Frontal cortex (tissue), 3 donors: ENCODE measurements at regions not wholly inside any gene's neighbourhood (a gene's known extent, or its start where the extent isn't known, plus 50 kb on each side); places are given as distances from the start of the nearest gene placed in this dataset.
"Not testable (repeated sequence)": the region's sequence is repeated elsewhere in the genome, so short reads cannot be mapped to it uniquely, and the experiment has no call there.

Source experiments
- DNase-seq, 2 donors: peaks; one replicate each; pipeline ENCODE4 v3.0.0; 2012; ENCODE audit warnings: low spot score in 2 of 2
- FAIRE-seq: peaks from 2 replicates; lab custom pipeline; 2012; peaks lifted over from hg19 to GRCh38; lab: Jason Lieb, UNC
- donor health status: control.
- donor health status: control.
- donor health status: control.

DNA sequence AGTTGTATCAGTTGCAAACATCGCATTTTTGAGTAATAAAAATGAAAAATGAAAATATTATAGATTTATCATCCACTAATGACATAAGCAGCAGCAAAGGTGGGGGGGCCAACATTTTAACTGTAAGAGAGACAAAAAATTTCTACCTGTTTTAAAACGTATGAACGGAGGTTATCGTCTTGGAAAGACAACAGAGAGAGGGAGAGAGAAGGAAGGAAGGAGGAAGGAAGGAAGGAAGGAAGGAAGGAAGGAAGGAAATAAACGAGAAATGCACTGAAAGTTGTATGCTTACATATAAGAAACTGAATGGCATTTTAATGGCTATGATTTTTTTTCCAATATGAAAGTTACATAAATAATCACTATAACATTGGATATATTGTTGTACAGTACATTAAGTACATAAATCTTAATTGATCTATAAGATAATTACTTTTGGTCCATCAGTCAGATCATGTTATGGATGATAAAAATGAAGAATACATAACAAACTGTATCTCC, 862.8 kb upstream of the SLITRK1 start:
- FAIRE-seq = no peak
- DNase-seq = no peak

DNA sequence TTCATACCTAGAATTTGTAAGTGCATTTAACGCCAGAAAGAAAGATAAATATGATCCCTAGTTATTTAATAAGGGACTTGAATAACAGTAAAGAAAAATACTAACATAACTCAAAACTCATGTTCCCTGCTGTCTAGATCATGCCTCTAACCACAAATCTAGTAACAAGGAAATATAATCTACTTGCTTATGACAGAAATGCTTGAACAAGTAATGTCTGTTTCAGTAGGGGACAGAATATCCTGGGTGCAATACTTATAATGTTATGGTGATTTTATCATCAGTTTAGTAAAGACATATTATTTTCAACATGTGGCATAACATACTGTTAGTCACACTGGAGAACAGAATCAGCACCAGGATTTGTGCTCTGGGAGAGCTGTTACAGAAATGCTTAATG, 861.9 kb upstream of the SLITRK1 start:
- DNase-seq = no peak
- FAIRE-seq = no peak

DNA sequence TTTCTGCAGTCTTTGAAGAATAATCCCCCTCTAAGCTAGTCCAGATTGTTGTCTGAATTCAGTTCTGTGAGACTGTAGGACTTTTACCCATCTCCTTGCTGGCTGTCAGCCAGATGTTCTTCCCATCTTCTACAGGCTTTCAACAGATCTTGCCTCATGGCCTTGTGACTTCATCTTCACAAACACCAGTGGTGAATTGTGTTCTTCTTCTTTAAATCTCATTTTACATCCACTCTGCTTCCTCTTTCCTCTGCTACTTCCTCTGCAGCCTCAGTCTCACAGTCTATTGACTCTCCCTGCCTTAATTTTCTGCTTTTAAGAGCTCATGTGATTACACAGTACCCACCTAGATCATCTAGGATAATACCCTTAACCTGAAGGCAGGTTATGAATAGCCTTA, 859.0 kb upstream of the SLITRK1 start:
- FAIRE-seq = no peak
- DNase-seq = no peak

DNA sequence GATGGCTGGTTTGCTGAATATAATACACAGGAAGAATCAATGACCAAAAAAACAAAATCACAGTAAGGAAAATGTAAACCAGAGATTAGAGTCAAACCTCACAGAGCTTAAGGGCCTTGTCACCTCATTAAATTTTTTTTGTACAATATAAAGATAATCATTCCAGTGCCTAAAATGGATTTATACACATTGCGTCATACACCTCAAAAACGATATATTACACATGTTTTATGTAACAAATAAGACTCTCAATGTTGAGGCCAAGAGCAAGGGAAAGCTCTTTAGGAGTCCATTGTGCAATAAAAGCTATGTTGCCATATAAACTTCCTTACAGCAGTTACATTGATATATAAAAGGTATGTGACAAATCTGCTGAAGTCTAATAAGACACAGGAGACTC, 856.7 kb upstream of the SLITRK1 start:
- no peak for FAIRE-seq
- no peak for DNase-seq

DNA sequence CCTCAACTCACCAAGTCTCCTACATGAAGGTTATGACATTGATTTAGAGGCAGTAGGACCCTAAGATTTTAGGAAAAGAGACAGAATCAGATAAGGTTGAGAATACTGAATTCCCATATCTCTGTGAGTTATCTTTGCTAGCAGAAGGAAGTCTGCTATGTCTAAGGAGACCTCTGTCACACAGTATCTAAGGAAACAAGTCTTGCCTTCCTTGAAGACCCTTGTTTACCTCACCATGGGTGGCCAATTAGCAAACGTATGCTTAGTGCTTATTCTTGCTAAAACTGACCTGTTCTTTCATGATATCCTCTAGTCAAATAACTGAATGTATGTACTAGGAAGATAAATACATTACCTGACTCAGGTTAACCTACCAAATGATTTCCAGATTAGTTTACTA, 855.4 kb upstream of the SLITRK1 start:
- no peak for DNase-seq
- no peak for FAIRE-seq

DNA sequence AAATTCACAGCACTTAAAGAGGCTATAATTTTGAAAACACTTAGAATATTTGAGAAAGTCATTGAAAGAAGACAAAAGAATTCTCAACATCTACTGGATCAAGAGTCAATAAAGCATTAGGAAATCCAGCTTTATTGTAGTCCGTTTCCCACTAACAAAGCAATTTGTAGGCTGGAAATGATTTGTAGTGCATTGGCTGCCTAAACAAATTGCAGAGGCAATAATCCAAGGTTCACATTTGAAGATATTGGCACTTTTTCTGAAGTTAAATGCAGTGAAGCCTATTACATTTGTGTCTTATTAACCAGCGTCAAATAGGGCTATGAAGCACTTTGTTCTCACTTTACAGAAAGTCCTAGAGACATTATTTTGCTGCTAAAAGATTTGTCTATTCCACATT, 848.1 kb upstream of the SLITRK1 start:
- DNase-seq (no peak), FAIRE-seq (no peak)

DNA sequence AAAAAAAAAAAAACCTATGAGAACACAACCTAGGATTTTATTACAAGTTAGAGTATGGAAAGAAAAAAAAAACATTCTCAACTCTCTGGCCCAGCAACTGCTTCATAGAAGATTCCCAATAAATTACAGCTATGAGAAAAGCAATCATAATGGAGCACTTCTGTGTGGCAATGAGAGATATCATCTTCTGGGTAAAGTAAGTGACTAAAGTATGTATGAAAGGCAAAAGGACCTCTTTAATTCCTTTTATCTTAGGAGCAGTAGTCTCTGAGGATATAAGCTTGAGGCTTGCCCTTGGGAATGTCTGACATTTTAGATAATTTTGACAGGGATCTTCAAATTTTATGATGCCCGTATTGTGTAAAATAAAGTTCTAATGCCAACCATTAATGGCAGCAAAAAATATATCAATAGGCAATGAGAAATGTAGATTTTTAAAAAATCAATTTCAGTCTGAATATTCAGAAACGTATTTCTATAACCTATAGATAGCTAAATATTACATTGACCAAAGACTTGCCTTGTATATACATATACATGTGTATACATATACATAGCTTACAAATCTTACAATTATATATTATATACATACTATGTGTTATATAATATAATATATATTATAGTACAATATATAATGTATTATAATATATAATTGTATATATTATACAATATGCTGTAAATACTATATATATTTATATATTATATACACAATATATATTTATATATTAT, 823.9 kb upstream of the SLITRK1 start:
- FAIRE-seq (no peak), DNase-seq (no peak)

DNA sequence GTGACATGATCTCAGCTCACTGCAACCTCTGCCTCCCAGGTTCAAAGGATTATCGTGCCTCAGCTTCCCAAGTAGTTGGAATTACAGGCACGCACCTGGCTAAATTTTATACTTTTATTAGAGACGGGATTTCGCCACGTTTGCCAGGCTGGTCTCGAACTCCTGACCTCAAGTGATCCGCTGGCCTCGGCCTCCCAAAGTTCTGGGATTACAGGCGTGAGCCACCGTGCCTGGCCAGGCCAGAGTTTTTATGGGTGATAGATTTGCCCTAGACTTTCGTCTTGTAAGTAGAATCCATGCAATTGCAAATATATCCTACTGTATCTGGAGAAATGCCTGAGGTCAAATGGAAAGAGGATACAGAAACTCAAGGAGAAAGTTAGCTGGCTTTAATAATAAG, 819.9 kb upstream of the SLITRK1 start:
- FAIRE-seq (no peak), DNase-seq (no peak)

DNA sequence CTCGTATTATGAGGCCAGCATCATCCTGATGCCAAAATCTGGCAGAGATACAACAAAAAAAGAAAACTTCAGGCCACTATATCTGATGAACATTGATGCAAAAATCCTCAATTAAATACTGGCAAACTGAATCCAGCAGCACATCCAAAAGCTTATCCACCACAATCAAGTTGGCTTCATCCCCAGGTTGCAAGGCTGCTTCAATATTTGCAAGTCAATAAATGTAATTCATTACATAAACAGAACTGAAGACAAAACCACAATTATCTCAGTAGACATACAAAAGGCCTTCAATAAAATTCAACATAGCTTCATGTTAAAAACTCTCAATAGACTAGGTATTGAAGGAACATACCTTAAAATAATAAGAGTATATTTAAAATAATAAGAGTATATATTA, 815.3 kb upstream of the SLITRK1 start:
- not testable (repeated sequence) for FAIRE-seq, DNase-seq

DNA sequence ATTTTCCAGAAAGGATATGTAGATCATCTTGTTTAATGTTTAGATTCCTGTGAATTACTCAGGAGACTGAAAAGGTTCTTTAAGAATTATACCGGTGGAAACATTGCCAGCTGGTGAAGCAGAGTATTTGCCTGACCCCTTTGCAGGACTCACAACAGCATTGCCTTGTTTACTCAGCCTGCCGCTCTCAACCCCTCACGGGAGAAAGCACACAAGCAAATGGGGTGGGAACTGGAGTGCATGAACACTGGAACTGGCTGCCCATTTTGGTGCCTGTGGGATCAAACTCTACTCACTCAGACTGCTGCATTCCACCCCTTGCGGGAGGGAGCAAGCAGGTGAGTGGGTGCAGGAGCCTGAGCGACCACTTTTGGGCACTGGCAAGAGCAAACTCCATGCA, 804.7 kb upstream of the SLITRK1 start:
- no peak for DNase-seq
- FAIRE-seq = no peak

DNA sequence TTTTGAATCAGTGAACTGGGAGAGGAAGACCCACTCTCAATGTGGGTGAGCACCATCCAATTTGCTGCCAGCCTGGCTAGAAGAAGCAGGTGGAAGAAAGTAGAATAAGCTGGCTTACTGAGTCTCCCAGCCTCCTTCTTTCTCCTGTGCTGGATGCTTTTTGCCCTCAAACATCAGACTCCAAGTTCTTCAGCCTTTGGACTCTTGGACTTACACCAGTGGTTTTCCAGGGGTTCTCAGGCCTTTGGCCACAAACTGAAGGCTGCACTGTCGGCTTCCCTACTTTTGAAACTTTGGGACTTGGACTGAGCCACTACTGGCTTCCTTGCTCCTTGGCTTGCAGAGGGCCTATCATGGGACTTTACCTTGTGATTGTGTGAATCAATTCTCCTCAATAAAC, 804.2 kb upstream of the SLITRK1 start:
- FAIRE-seq (no peak), DNase-seq (no peak)

DNA sequence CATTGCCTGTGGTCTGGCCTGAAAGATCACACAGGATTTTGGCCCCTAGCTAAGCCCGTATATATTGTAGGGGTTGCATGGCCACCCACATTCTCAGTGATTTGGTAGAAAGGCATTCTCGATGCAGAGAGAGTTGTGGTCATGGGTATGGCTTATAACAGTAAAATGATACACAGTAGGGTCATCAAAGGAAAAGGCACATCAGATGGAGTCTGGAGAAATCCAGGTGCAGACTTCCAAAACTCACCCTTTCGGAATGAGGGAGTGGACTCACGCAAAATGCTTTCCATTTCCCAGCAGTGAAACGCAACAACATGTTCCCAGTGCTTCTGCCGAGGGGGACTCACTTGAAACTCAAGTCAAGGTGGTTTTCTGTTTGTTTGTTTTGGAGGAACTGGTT, 802.5 kb upstream of the SLITRK1 start:
- no peak for DNase-seq
- no peak for FAIRE-seq

DNA sequence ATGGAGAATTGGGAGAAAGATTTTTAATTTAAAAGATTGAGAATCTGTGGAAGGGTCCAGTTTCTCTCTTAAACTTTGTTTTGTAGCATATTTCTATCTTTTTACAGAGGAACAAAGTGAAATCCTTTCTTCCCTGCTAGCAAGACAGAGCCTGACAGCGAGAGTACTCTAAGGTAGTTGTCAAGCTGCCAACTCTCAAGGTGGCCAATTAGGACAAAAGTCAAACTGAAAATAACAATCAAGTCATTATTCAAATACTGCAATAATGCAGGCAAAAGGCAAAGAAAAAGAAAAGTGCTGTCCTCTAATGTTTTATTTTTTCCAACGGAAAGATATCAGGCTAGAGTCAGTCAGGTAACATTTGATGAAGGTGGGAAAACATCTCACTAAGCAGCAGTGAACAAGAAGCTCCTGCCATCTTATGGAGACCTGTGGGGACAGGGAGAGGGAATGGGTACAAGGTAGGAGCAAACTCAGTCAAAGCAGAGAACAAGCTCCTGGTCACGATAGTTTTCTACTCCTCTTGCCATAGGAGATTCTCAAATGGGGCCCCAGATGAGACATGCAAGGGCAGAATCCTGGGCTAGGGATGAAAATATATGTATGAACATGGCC, 801.9 kb upstream of the SLITRK1 start:
- FAIRE-seq (no peak), DNase-seq (no peak)

DNA sequence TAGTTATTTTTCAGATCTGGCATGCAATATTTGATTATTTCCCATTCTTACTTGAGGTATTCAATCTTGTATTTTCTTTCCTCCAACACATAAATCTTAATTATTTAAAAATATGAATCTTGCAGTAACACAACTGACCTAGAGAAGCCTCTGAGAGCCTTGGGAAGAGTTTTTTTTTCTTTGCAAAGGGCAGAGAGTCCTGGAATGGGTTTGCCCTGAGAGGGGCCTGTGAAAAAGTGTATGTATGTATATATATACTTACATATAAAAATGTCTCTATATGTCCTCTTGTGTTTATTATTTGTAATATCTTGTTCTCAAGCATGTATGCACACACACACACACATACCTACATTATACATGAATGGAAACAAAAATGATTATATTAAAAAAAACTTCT, 801.2 kb upstream of the SLITRK1 start:
- FAIRE-seq (no peak), DNase-seq (no peak)

DNA sequence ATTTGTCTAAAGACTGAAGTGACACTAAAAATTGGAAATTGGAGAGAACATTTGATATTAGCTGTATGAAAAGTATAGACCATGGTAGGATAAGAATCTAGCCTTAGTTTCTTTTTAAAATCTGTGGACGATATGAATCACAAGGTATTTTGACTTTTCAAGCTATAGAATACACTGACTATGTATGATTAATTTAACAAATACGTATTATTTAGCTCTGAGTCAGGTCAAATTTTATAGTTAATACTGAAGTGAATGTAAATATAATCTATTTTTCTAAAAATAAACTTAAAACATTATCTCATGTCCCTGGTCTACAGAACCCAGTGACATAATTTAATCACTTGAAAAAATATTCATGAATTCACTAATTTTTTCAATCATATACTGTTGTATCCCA, 795.6 kb upstream of the SLITRK1 start:
- DNase-seq (no peak), FAIRE-seq (no peak)

DNA sequence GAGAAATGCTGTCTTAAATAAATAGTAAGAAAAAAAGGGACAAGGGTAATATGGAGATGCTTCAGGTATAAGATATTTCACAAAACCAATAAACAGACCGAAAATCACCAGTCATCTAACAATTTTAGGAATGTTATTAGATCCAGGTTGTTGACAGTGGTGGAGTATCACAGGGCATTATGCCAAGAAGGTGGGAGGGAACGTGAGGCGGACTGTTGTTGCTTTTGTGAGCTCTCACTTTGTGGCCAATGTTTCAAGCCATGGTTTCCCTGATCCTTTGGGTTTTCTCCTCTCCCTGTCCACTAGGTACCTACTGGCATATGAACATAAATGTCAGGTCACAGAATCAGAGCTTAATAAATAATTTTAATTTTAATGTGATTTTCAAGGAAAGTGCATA, 790.3 kb upstream of the SLITRK1 start:
- DNase-seq (no peak), FAIRE-seq (no peak)

DNA sequence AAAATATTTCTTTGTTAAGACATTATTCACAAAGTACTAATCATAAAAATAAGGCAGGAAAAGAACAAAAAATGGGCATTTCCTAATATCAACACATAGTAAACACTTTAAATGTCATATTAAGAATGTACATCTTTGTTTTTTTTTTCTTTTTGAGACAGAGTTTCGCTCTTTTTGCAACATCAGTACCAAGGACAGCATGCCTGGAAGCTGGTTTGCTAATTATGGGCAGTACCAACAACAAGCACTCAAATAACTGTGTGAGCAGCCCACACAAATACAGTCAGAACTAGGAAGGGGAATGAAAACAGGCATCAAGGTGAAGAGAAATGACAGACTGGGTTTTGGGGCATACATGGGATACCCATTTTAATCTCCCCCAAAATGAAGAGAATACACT, 788.0 kb upstream of the SLITRK1 start:
- FAIRE-seq = no peak

DNA sequence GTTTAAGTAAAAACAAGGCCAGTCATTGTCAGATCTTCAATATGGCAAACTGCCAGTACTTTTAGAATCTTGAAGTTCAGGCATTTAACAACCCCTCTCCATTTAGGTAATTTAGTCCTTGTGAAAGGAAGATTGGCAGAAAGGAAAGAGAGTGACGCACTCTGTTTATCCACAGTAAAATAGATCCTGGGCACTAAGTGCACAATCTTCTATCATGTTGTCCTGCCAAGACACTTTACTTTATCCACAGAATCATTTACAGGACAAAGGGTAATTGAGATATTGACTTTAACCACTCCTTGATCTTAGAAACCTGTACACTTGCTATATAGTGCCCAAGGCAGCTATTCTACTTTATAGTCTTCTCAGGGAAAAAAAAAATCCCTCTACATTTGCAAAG, 786.4 kb upstream of the SLITRK1 start:
- no peak for DNase-seq
- no peak for FAIRE-seq

More for the DNA sequence above, 788.0 kb upstream of the SLITRK1 start:
- no peak for DNase-seq

DNA sequence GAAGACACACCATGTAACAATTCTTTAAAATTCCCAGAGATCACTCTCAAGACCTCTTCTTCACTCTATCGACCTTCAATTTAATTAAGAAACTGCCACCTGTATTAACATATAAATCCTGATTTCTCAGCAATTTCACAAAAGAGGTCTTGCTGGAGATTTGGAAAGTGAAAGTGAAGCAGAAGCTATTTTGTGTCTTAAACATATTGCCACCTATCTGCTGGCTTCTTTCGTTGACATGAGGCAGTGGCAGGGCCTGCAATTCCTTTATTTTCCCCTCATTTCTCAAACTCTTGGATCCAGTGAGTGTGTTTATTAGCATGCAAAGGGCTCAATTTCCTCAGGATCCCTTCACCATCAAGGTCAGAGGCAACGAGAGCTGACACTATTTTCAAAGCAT, 780.2 kb upstream of the SLITRK1 start:
- DNase-seq (no peak), FAIRE-seq (no peak)

DNA sequence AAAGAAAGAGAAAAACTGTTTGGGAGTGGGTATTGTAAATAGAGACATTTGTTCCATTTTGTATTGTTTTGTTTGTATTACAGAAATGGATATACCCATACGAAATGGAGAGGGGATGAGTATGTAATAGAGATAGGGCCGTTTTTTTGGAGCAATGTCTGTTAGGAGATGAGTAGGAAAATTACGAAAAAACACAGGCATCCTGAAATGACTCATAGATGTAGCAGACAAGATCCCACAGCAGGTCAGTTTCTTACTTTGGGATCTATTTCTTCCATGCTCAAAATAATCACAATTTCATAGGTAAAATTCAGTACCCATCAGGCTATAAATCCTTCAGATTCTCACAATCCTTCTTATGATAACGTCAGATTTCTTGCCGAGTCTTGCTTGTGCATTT, 779.4 kb upstream of the SLITRK1 start:
- no peak for DNase-seq
- FAIRE-seq = no peak

DNA sequence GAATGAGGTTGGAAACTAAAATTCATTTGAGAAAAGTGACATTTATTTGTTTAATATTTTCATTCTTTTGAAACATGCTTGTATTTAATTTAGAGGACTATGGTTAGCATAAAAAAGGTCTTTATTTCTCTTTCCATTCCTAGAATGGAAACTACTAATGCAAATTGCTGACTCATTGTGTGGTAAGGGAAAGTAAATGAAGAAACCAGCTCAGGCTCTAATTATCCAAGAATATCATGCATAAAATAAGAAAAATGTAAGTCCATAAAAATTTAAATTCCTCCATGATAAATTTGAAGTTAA, 777.0 kb upstream of the SLITRK1 start:
- FAIRE-seq = no peak
- no peak for DNase-seq
